ENCODE measurements at regions not wholly inside any gene's neighbourhood (a gene's known extent, or its start where the extent isn't known, plus 50 kb on each side); places are given as distances from the start of the nearest gene placed in this dataset.

DNA sequence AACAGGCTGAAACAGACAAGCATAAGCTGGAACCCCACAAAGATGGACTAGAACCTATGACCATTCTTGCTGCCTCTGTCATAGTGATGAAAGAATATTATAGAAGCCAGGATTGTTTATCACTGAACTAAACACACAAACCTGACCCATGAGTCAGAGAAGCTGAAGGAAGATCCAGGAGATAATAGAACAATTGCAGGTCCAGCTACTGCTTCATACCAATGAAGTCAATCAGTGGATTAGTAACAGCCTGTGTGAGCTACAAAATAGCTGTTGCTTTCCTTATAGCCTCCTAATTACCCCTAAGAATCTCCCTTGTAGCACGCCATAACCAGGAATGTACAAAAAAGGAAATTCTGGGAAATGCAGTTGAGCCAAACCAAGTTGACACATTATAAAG lies 459.9 kb upstream of the ZNF462 start:
- Histone ChIP-seq H3K27ac (no peak overlapping the region), H3K36me3 (no peaks in the 10 kb centered on the region), H3K4me3 (no peak overlapping the region), H3K9me3 (no peaks in the 10 kb centered on the region), H3K4me1 (no peaks in the 10 kb centered on the region), H3K27me3 (no peaks in the 10 kb centered on the region)
- no peak for DNase-seq
- TF ChIP-seq CTCF (IDR thresholded peaks at IDR 0.05) (no peak), POLR2A (IDR thresholded peaks at IDR 0.05) (no peak)
- intact Hi-C loops (cut with DNase I; ENCODE audit: low total_unique reads) = no loop called here

- H3K36me3 ChIP-seq = no peaks in the 10 kb centered on the region
- intact Hi-C loops (cut with DNase I; ENCODE audit: low total_unique reads) = no loop called here
- no peak for TF ChIP-seq CTCF (IDR thresholded peaks at IDR 0.05)
Observed at GRCh38 chr9:106404137-106404536, 458.8 kb upstream of the ZNF462 start.

GRCh38 chr9:106405871-106406435 lies 457.0 kb upstream of the ZNF462 start:
- intact Hi-C loops (cut with DNase I; ENCODE audit: low total_unique reads) = no loop called here
- Histone ChIP-seq H3K36me3 (no peaks in the 10 kb centered on the region), H3K9me3 (no peaks in the 10 kb centered on the region), H3K27ac (no peak overlapping the region), H3K4me1 (no peaks in the 10 kb centered on the region), H3K4me3 (no peak overlapping the region), H3K27me3 (no peaks in the 10 kb centered on the region)
- no peak for DNase-seq
- TF ChIP-seq POLR2A (IDR thresholded peaks at IDR 0.05) (no peak), CTCF (IDR thresholded peaks at IDR 0.05) (no peak)

More at GRCh38 chr9:106404137-106404536, 458.8 kb upstream of the ZNF462 start:
- H3K27me3 ChIP-seq = no peaks in the 10 kb centered on the region
- no peak overlapping the region for H3K27ac ChIP-seq
- H3K4me1 ChIP-seq = no peaks in the 10 kb centered on the region
- no peak for DNase-seq
- no peaks in the 10 kb centered on the region for H3K9me3 ChIP-seq
- no peak overlapping the region for H3K4me3 ChIP-seq

GRCh38 chr9:106414042-106414441 lies 448.9 kb upstream of the ZNF462 start:
- no peak for TF ChIP-seq CTCF (IDR thresholded peaks at IDR 0.05)
- TF ChIP-seq POLR2A (IDR thresholded peaks at IDR 0.05) = no peak
- no peaks in the 10 kb centered on the region for H3K36me3 ChIP-seq
- intact Hi-C loops (cut with DNase I; ENCODE audit: low total_unique reads) = no loop called here
- no peaks in the 10 kb centered on the region for H3K9me3 ChIP-seq
- H3K27me3 ChIP-seq = no peaks in the 10 kb centered on the region
- no peaks in the 10 kb centered on the region for H3K4me1 ChIP-seq
- no peak for DNase-seq
- H3K4me3 ChIP-seq = no peak overlapping the region
- no peak overlapping the region for H3K27ac ChIP-seq

DNA sequence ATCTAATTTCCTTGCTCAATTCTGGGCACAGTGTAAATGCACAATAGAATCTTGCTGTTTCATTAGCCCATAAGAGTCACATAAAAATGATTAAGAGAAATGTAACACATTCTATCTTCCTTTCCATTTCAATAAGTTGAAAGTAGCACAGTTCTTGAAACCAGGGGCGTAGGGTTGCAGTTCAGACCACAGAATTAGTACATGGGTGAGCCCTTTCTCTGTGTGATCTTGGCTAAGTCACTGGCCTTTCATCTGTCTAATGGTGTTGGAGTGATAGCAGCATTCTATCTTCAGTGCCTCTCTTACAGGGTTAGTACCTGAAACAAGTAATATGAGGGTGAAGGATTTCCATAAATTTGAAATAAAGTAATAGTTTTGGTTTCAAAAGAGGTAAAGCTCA lies 445.3 kb upstream of the ZNF462 start:
- Histone ChIP-seq H3K4me3 (no peak overlapping the region), H3K27me3 (no peaks in the 10 kb centered on the region), H3K36me3 (no peaks in the 10 kb centered on the region), H3K27ac (no peak overlapping the region), H3K4me1 (no peaks in the 10 kb centered on the region), H3K9me3 (no peaks in the 10 kb centered on the region)
- intact Hi-C loops (cut with DNase I; ENCODE audit: low total_unique reads) = no loop called here
- DNase-seq = no peak
- TF ChIP-seq CTCF (IDR thresholded peaks at IDR 0.05) (no peak), POLR2A (IDR thresholded peaks at IDR 0.05) (no peak)

Measured in uterus (tissue), 3 donors.